Vagina (tissue), 2 donors: ENCODE measurements at regions not wholly inside any gene's neighbourhood (a gene's known extent, or its start where the extent isn't known, plus 50 kb on each side); places are given as distances from the start of the nearest gene placed in this dataset.

Source experiments
- DNase-seq, 2 donors: peaks; one replicate each; pipeline ENCODE4 v3.0.0-alpha.2; 2017; ENCODE audit errors: extremely low spot score in 2 of 2
- H3K27ac ChIP-seq: fragments of 200-600 bp; sonication (generic); one replicate; pipeline ENCODE4 v1.5.1; 2019
- H3K27me3 ChIP-seq: fragments of 200-600 bp; sonication (generic); one replicate; pipeline ENCODE4 v1.5.1; 2019
- H3K36me3 ChIP-seq, 2 donors: fragments of 200-600 bp; sonication (generic); one replicate each; pipeline ENCODE4 v1.5.1; 2017 to 2019
- H3K4me1 ChIP-seq: fragments of 200-600 bp; sonication (generic); one replicate; pipeline ENCODE4 v1.5.1; 2019
- H3K4me3 ChIP-seq, 2 donors: fragments of 200-600 bp; sonication (generic); 1 replicate in 1 of 2; 2 replicates in 1 of 2; pipeline ENCODE4 v1.5.1; 2016 to 2019
- H3K9me3 ChIP-seq: fragments of 200-600 bp; sonication (generic); one replicate; pipeline ENCODE4 v1.5.1; 2019
- CTCF ChIP-seq, 3 experiments: fragments of 450-650 bp in 2 of 3; fragments of 200-600 bp in 1 of 3; sonication (generic) in 1 of 3; IDR thresholded peaks; one replicate each; pipeline ENCODE4 v1.5.1; 2017 to 2019; ENCODE audit warnings: antibody characterized with exemption in 3 of 3, mild to moderate bottlenecking in 2 of 3, moderate library complexity in 2 of 3
- POLR2A ChIP-seq, 2 donors: fragments of 450-650 bp; IDR thresholded peaks; one replicate each; pipeline ENCODE4 v1.6.1; 2017; ENCODE audit warnings: antibody characterized with exemption in 2 of 2, mild to moderate bottlenecking in 2 of 2, moderate library complexity in 2 of 2
- POLR2AphosphoS5 ChIP-seq, 2 donors: sonication (generic); formaldehyde crosslinking; IDR thresholded peaks; one replicate each; pipeline ENCODE4 v1.9.0; 2017; ENCODE audit warnings: antibody characterized with exemption in 2 of 2, mild to moderate bottlenecking in 2 of 2, low read depth in 1 of 2; ENCODE audit not compliant: insufficient read depth in 1 of 2
- intact Hi-C: fragments of 100-400 bp; cut with DNase I; formaldehyde crosslinking; loops from one replicate; pipeline ENCODE4 v1.15.1; 2023

GRCh38 chr3:127373441-127374085 is 85.7 kb upstream of the PRR20G start:
- no peak for DNase-seq
- H3K27ac ChIP-seq: no peak overlapping the region
- TF ChIP-seq CTCF (IDR thresholded peaks at IDR 0.05) (no peak), POLR2A (IDR thresholded peaks at IDR 0.05) (no peak), POLR2AphosphoS5 (IDR thresholded peaks at IDR 0.05; ENCODE audit: insufficient read depth in 1 of 2, low read depth in 1 of 2) (no peak)
- H3K36me3 ChIP-seq: no peaks in the 10 kb centered on the region
- no peak overlapping the region for H3K4me3 ChIP-seq
- no peaks in the 10 kb centered on the region for H3K4me1 ChIP-seq
- H3K9me3 ChIP-seq: no peaks in the 10 kb centered on the region
- H3K27me3 ChIP-seq: no peaks in the 10 kb centered on the region
- intact Hi-C loops: no loop called here

GRCh38 chr3:127371846-127372245 is 84.0 kb upstream of the PRR20G start:
- Histone ChIP-seq H3K27ac (no peak overlapping the region), H3K9me3 (no peaks in the 10 kb centered on the region), H3K4me3 (no peak overlapping the region), H3K27me3 (no peaks in the 10 kb centered on the region), H3K4me1 (no peaks in the 10 kb centered on the region), H3K36me3 (no peaks in the 10 kb centered on the region)
- no peak for DNase-seq
- intact Hi-C loops: no loop called here
- TF ChIP-seq CTCF (IDR thresholded peaks at IDR 0.05) (no peak), POLR2AphosphoS5 (IDR thresholded peaks at IDR 0.05; ENCODE audit: insufficient read depth in 1 of 2, low read depth in 1 of 2) (no peak), POLR2A (IDR thresholded peaks at IDR 0.05) (no peak)

- DNase-seq: no peak
- no peaks in the 10 kb centered on the region for H3K27me3 ChIP-seq
- TF ChIP-seq POLR2AphosphoS5 (IDR thresholded peaks at IDR 0.05; ENCODE audit: insufficient read depth in 1 of 2, low read depth in 1 of 2) (no peak), CTCF (IDR thresholded peaks at IDR 0.05) (no peak), POLR2A (IDR thresholded peaks at IDR 0.05) (no peak)
- no peaks in the 10 kb centered on the region for H3K9me3 ChIP-seq
- intact Hi-C loops: no loop called here
- no peaks in the 10 kb centered on the region for H3K36me3 ChIP-seq
- H3K4me3 ChIP-seq: no peak overlapping the region
- no peak overlapping the region for H3K27ac ChIP-seq
- no peaks in the 10 kb centered on the region for H3K4me1 ChIP-seq
These were observed 83.5 kb upstream of the PRR20G start for GRCh38 chr3:127371334-127371733.

- intact Hi-C loops: no loop called here
- no peak overlapping the region for H3K4me3 ChIP-seq
- no peaks in the 10 kb centered on the region for H3K36me3 ChIP-seq
- TF ChIP-seq POLR2A (IDR thresholded peaks at IDR 0.05) (no peak), POLR2AphosphoS5 (IDR thresholded peaks at IDR 0.05; ENCODE audit: insufficient read depth in 1 of 2, low read depth in 1 of 2) (no peak), CTCF (IDR thresholded peaks at IDR 0.05) (no peak)
- H3K9me3 ChIP-seq: no peaks in the 10 kb centered on the region
- no peak overlapping the region for H3K27ac ChIP-seq
- no peak for DNase-seq
- H3K27me3 ChIP-seq: no peaks in the 10 kb centered on the region
- no peaks in the 10 kb centered on the region for H3K4me1 ChIP-seq
These were observed 83.1 kb upstream of the PRR20G start for GRCh38 chr3:127370906-127371305.

- H3K27ac ChIP-seq: no peak overlapping the region
- no peak for TF ChIP-seq POLR2AphosphoS5 (IDR thresholded peaks at IDR 0.05; ENCODE audit: insufficient read depth in 1 of 2, low read depth in 1 of 2)
- no peak for TF ChIP-seq CTCF (IDR thresholded peaks at IDR 0.05)
- no peak for TF ChIP-seq POLR2A (IDR thresholded peaks at IDR 0.05)
- no peaks in the 10 kb centered on the region for H3K9me3 ChIP-seq
- no peak for DNase-seq
- no peaks in the 10 kb centered on the region for H3K36me3 ChIP-seq
- intact Hi-C loops: no loop called here
- no peaks in the 10 kb centered on the region for H3K27me3 ChIP-seq
- H3K4me1 ChIP-seq: no peaks in the 10 kb centered on the region
- H3K4me3 ChIP-seq: no peak overlapping the region
These were observed 81.6 kb upstream of the PRR20G start for GRCh38 chr3:127369356-127369935.
